IMR-90 (cell line): ENCODE measurements at regions not wholly inside any gene's neighbourhood (a gene's known extent, or its start where the extent isn't known, plus 50 kb on each side); places are given as distances from the start of the nearest gene placed in this dataset.

Source experiments
- ATAC-seq: fragments of 200-7000 bp; cut with Tn5 transposase; 2 replicates; pipeline ENCODE4 v1.9.1; 2020; ENCODE audit warnings: low read depth, mild to moderate bottlenecking, moderate library complexity
- BruUV-seq: library from RNA; stranded (reverse); fragments of 400-500 nt; replicated peaks from 2 replicates; lab custom pipeline; 2021; lab: Mats Ljungman, UMichigan
- CTCF ChIA-PET: fragments of 300-600 bp; formaldehyde crosslinking; extraction: SDS; loops from one replicate; lab custom pipeline; 2021; ENCODE audit warnings: antibody characterized with exemption; lab: Yijun Ruan, JAX
- POLR2A ChIA-PET: fragments of 300-600 bp; sonication (Branson Sonifier 250); formaldehyde crosslinking; loops from one replicate; lab custom pipeline; 2022; ENCODE audit warnings: antibody characterized with exemption; ENCODE audit not compliant: unreplicated experiment; lab: Charles Lee
- DNase-seq: peaks from one replicate; pipeline ENCODE4 v3.0.0; 2013
- H2AFZ ChIP-seq: replicated peaks from 2 replicates; pipeline ENCODE3; 2013; ENCODE audit warnings: low read length, mild to moderate bottlenecking; ENCODE audit not compliant: poor library complexity
- H2AK5ac ChIP-seq: 2 replicates; pipeline ENCODE4 v1.6.1; 2013; ENCODE audit warnings: low read depth, low read length, inconsistent platforms
- H2AK9ac ChIP-seq: replicated peaks from 2 replicates; pipeline ENCODE3; 2013; ENCODE audit warnings: mild to moderate bottlenecking, low read depth, low read length, moderate library complexity; ENCODE audit not compliant: poor library complexity
- H2BK120ac ChIP-seq: 2 replicates; pipeline ENCODE4 v1.6.1; 2013; ENCODE audit warnings: low read depth, low read length, inconsistent platforms
- H2BK15ac ChIP-seq: 3 replicates; pipeline ENCODE4 v1.6.1; 2013; ENCODE audit warnings: low read depth, low read length, inconsistent platforms
- H2BK20ac ChIP-seq: 2 replicates; pipeline ENCODE4 v1.6.1; 2013; ENCODE audit warnings: low read depth, mild to moderate bottlenecking, inconsistent platforms, low read length, moderate library complexity
- H2BK5ac ChIP-seq: 2 replicates; pipeline ENCODE4 v1.6.1; 2013; ENCODE audit warnings: mild to moderate bottlenecking, low read depth, low read length, inconsistent platforms; ENCODE audit not compliant: poor library complexity, severe bottlenecking
- H3K14ac ChIP-seq: replicated peaks from 2 replicates; pipeline ENCODE4 v1.6.1; 2013; ENCODE audit warnings: low read depth, low read length, inconsistent platforms
- H3K18ac ChIP-seq: 2 replicates; pipeline ENCODE4 v1.6.1; 2013; ENCODE audit warnings: low read depth, low read length, control low read depth
- H3K23ac ChIP-seq: 2 replicates; pipeline ENCODE4 v1.6.1; 2013; ENCODE audit warnings: low read depth, low read length, inconsistent platforms
- H3K27ac ChIP-seq: 2 replicates; pipeline ENCODE4 v1.5.1; 2013; ENCODE audit warnings: mild to moderate bottlenecking, control low read depth, low read length; ENCODE audit not compliant: insufficient read depth
- H3K27me3 ChIP-seq: 2 replicates; pipeline ENCODE4 v1.6.1; 2013; ENCODE audit warnings: low read length; ENCODE audit not compliant: control insufficient read depth, insufficient read depth
- H3K36me3 ChIP-seq: 2 replicates; pipeline ENCODE4 v1.6.1; 2013; ENCODE audit warnings: low read length, mixed read lengths; ENCODE audit not compliant: control insufficient read depth, insufficient read depth
- H3K4ac ChIP-seq: 2 replicates; pipeline ENCODE4 v1.6.1; 2013; ENCODE audit warnings: low read depth, low read length, inconsistent platforms
- H3K4me1 ChIP-seq: 2 replicates; pipeline ENCODE4 v1.6.1; 2013; ENCODE audit warnings: low read length, mixed read lengths; ENCODE audit not compliant: control insufficient read depth, insufficient read depth
- H3K4me2 ChIP-seq: 2 replicates; pipeline ENCODE4 v1.6.1; 2013; ENCODE audit warnings: low read depth, mild to moderate bottlenecking, control low read depth, low read length, moderate library complexity
- H3K4me3 ChIP-seq: 2 replicates; pipeline ENCODE4 v1.5.1; 2013; ENCODE audit warnings: low read depth, mild to moderate bottlenecking, control low read depth, low read length, moderate library complexity; ENCODE audit not compliant: insufficient read depth
- H3K56ac ChIP-seq: 2 replicates; pipeline ENCODE4 v1.6.1; 2013; ENCODE audit warnings: low read length, inconsistent platforms; ENCODE audit not compliant: insufficient read depth; ENCODE audit errors: extremely low read depth
- H3K79me1 ChIP-seq, 2 experiments: 2 replicates each; pipeline ENCODE4 v1.6.1; 2013; ENCODE audit warnings: low read length in 2 of 2, inconsistent platforms in 1 of 2, low read depth in 1 of 2
- H3K9ac ChIP-seq: 2 replicates; pipeline ENCODE4 v1.6.1; 2013; ENCODE audit warnings: low read depth, low read length, control low read depth
- H3K9me1 ChIP-seq: 2 replicates; pipeline ENCODE4 v1.6.1; 2013; ENCODE audit warnings: low read length, inconsistent platforms; ENCODE audit not compliant: insufficient read depth
- H3K9me3 ChIP-seq: 2 replicates; pipeline ENCODE4 v1.6.1; 2013; ENCODE audit warnings: low read length; ENCODE audit not compliant: control insufficient read depth, insufficient read depth
- H4K20me1 ChIP-seq: 2 replicates; pipeline ENCODE4 v1.6.1; 2013; ENCODE audit warnings: low read length, inconsistent platforms; ENCODE audit not compliant: insufficient read depth
- H4K5ac ChIP-seq: 2 replicates; pipeline ENCODE4 v1.6.1; 2013; ENCODE audit warnings: mild to moderate bottlenecking, low read depth, low read length, control low read depth
- H4K8ac ChIP-seq, 2 experiments: 2 replicates each; pipeline ENCODE4 v1.6.1; 2013; ENCODE audit warnings: low read depth in 2 of 2, low read length in 2 of 2, control low read depth in 1 of 2, inconsistent platforms in 1 of 2
- H4K91ac ChIP-seq: 2 replicates; pipeline ENCODE4 v1.6.1; 2013; ENCODE audit warnings: low read depth, low read length, inconsistent platforms; ENCODE audit not compliant: insufficient read depth
- BHLHE40 ChIP-seq: fragments of 150-350 bp; IDR thresholded peaks from 2 replicates; pipeline ENCODE4 v1.6.1; 2016; ENCODE audit warnings: mild to moderate bottlenecking, low read depth, low read length
- FOS ChIP-seq: fragments of 150-350 bp; IDR thresholded peaks from 2 replicates; pipeline ENCODE4 v1.6.1; 2016; ENCODE audit warnings: low read depth, low read length
- MAFK ChIP-seq: IDR thresholded peaks from 2 replicates; pipeline ENCODE4 v1.6.1; 2012; ENCODE audit warnings: low read depth, low read length, improper control_type of control experiment
- MAZ ChIP-seq: IDR thresholded peaks from 2 replicates; pipeline ENCODE4 v1.6.1; 2012; ENCODE audit warnings: low read depth, mild to moderate bottlenecking, low read length, improper control_type of control experiment, moderate library complexity, borderline replicate concordance
- MXI1 ChIP-seq: IDR thresholded peaks from 2 replicates; pipeline ENCODE4 v1.6.1; 2012; ENCODE audit warnings: low read depth, mild to moderate bottlenecking, low read length, moderate library complexity, borderline replicate concordance
- POLR2A ChIP-seq: IDR thresholded peaks from 2 replicates; pipeline ENCODE4 v1.6.1; 2012; ENCODE audit warnings: mild to moderate bottlenecking, low read depth, low read length
- RCOR1 ChIP-seq: IDR thresholded peaks from 2 replicates; pipeline ENCODE4 v1.6.1; 2012; ENCODE audit warnings: mild to moderate bottlenecking, low read length, improper control_type of control experiment; ENCODE audit not compliant: insufficient replicate concordance
- SMC3 ChIP-seq: fragments of 150-350 bp; IDR thresholded peaks from 2 replicates; pipeline ENCODE4 v1.6.1; 2016; ENCODE audit warnings: low read depth, mild to moderate bottlenecking, antibody characterized with exemption, low read length, moderate library complexity
- WGBS, 2 experiments: methylation state at CpG; one replicate each; pipeline versions ENCODE4 v1.1.5 to v1.1.7; 2013; ENCODE audit warnings: missing lambda C conversion rate in 2 of 2; ENCODE audit not compliant: insufficient read length in 1 of 2; ENCODE audit errors: extremely low coverage in 2 of 2; 5-methylcytosine and 5-hydroxymethylcytosine counted together
- dilution Hi-C: fragments of 300-500 bp; cut with HindIII; formaldehyde crosslinking; loops from one replicate; pipeline ENCODE4 v1.14.3; 2018; ENCODE audit warnings: low sequenced_read_pairs; ENCODE audit not compliant: unreplicated experiment
- in situ Hi-C: fragments of 300-500 bp; cut with MboI; formaldehyde crosslinking; loops from 3 replicates; pipeline ENCODE4 v1.14.3; 2019; ENCODE audit warnings: low sequenced_read_pairs, inconsistent platforms, mixed read lengths
- intact Hi-C: fragments of 100-400 bp; cut with micrococcal nuclease; formaldehyde crosslinking; loops from 2 replicates; pipeline ENCODE4 v1.10.0; 2022
- TF ChIP-seq, protein P1 (sequence below): fragments of 150-350 bp; IDR thresholded peaks from 2 replicates; pipeline ENCODE4 v1.6.1; 2017; ENCODE audit warnings: mild to moderate bottlenecking, antibody characterized with exemption, low read length, low read depth

DNA sequence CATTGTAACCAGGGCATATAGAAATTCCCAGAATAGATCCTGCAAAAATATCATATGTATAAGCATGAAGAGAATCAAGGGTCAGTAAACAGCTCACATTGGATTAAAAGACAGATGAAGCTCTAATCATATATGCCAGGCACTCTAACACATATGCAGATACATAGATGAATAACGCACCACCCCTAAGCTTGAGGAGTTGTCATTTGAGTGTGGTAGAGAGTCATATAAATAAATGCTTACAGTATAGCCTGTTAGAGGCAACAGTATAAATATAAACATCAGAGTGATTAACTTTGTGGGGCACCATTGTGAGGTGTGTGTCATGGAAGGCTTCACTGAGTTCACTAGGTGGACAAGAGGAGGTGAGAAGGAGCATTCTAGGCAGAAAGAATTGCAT is 346.7 kb upstream of the PRICKLE1 start:
- H3K18ac ChIP-seq: no peak overlapping the region; the same call in 1 of the 2 replicates
- no peak overlapping the region for H3K9ac ChIP-seq
- DNase-seq (no peak), ATAC-seq (peak; percentile 17; the same call in 1 of the 2 replicates)
- no peak overlapping the region for H3K56ac ChIP-seq
- no peak overlapping the region for H2BK120ac ChIP-seq
- no CpG with 5 or more reads among the region's 1 CpG for WGBS, 2 experiments
- H3K27ac ChIP-seq: no peak overlapping the region
- CTCF ChIA-PET: interaction anchor here (1.0 kb wide), 1 partner anchor 25 kb away, joined by 4 read pairs; no protein-coding TSS in a partner anchor
- H4K91ac ChIP-seq: no peak overlapping the region
- no peak overlapping the region for H2BK5ac ChIP-seq
- no peak overlapping the region for H3K4ac ChIP-seq
- H3K4me1 ChIP-seq: peaks cover 6% of the 10 kb centered on the region; the same call in 1 of the 2 replicates
- TF ChIP-seq RCOR1: no peak
- TF ChIP-seq MAFK: no peak
- TF ChIP-seq BHLHE40: no peak
- TF ChIP-seq POLR2A: no peak
- TF ChIP-seq FOS: no peak
- TF ChIP-seq, protein P1, sequence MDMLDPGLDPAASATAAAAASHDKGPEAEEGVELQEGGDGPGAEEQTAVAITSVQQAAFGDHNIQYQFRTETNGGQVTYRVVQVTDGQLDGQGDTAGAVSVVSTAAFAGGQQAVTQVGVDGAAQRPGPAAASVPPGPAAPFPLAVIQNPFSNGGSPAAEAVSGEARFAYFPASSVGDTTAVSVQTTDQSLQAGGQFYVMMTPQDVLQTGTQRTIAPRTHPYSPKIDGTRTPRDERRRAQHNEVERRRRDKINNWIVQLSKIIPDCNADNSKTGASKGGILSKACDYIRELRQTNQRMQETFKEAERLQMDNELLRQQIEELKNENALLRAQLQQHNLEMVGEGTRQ: no peak
- TF ChIP-seq MXI1: no peak
- no peak for TF ChIP-seq MAZ
- no peak for TF ChIP-seq SMC3
- H2BK20ac ChIP-seq: no peak overlapping the region
- H3K4me3 ChIP-seq: no peak overlapping the region
- no peaks in the 10 kb centered on the region for H3K79me1 ChIP-seq
- H3K36me3 ChIP-seq: no peaks in the 10 kb centered on the region
- no peaks in the 10 kb centered on the region for H4K20me1 ChIP-seq
- in situ Hi-C loops (no loop called here), intact Hi-C loops (no loop called here), dilution Hi-C loops (no loop called here)
- POLR2A ChIA-PET: no interaction called here
- H3K27me3 ChIP-seq: no peaks in the 10 kb centered on the region
- no peaks in the 10 kb centered on the region for H3K9me1 ChIP-seq
- no peak overlapping the region for H3K23ac ChIP-seq
- no peak overlapping the region for H2BK15ac ChIP-seq
- BruUV-seq: no TSS peak
- no peak overlapping the region for H4K5ac ChIP-seq
- no peak overlapping the region for H3K14ac ChIP-seq
- H2AK9ac ChIP-seq: no peak overlapping the region
- no peak overlapping the region for H3K4me2 ChIP-seq
- H2AK5ac ChIP-seq: no peak overlapping the region
- peaks cover 2% of the 10 kb centered on the region; the same call in 1 of the 2 replicates for H3K9me3 ChIP-seq
- no peak overlapping the region for H2AFZ ChIP-seq
- no peak overlapping the region for H4K8ac ChIP-seq
